ENCODE measurements at regions not wholly inside any gene's neighbourhood (a gene's known extent, or its start where the extent isn't known, plus 50 kb on each side); places are given as distances from the start of the nearest gene placed in this dataset.

- no peak overlapping the region for H3K27ac ChIP-seq
- no peak overlapping the region for H3K4me3 ChIP-seq
- no peaks in the 10 kb centered on the region for H3K27me3 ChIP-seq
- no peak overlapping the region for H3K9ac ChIP-seq
- H3K4me1 ChIP-seq: no peaks in the 10 kb centered on the region
- no peaks in the 10 kb centered on the region for H3K36me3 ChIP-seq
- no peak for TF ChIP-seq Cebpa-rat (IDR thresholded peaks at IDR 0.05)
- H3K9me3 ChIP-seq: no peaks in the 10 kb centered on the region
- H4K20me1 ChIP-seq: no peaks in the 10 kb centered on the region
- H3K4me2 ChIP-seq: no peak overlapping the region
These were observed 384.0 kb downstream of the TMA16 start for GRCh38 chr4:163878336-163879121.

GRCh38 chr4:163892417-163892816 is 397.9 kb downstream of the TMA16 start:
- no peaks in the 10 kb centered on the region for H3K4me1 ChIP-seq
- H3K27ac ChIP-seq: no peak overlapping the region
- H3K4me3 ChIP-seq: no peak overlapping the region
- no peaks in the 10 kb centered on the region for H3K9me3 ChIP-seq
- H4K20me1 ChIP-seq: no peaks in the 10 kb centered on the region
- TF ChIP-seq Cebpa-rat (IDR thresholded peaks at IDR 0.05): no peak
- H3K27me3 ChIP-seq: no peaks in the 10 kb centered on the region
- no peaks in the 10 kb centered on the region for H3K36me3 ChIP-seq
- H3K9ac ChIP-seq: no peak overlapping the region
- no peak overlapping the region for H3K4me2 ChIP-seq

GRCh38 chr4:163895378-163896005 is 401.0 kb downstream of the TMA16 start:
- Histone ChIP-seq H3K9me3 (no peaks in the 10 kb centered on the region), H3K36me3 (no peaks in the 10 kb centered on the region), H3K4me3 (no peak overlapping the region), H3K4me2 (no peak overlapping the region), H3K4me1 (no peaks in the 10 kb centered on the region), H3K9ac (no peak overlapping the region), H4K20me1 (no peaks in the 10 kb centered on the region), H3K27me3 (no peaks in the 10 kb centered on the region), H3K27ac (no peak overlapping the region)
- no peak for TF ChIP-seq Cebpa-rat (IDR thresholded peaks at IDR 0.05)

- no peaks in the 10 kb centered on the region for H3K9me3 ChIP-seq
- no peaks in the 10 kb centered on the region for H3K36me3 ChIP-seq
- no peak overlapping the region for H3K9ac ChIP-seq
- no peaks in the 10 kb centered on the region for H3K4me1 ChIP-seq
- no peak overlapping the region for H3K4me2 ChIP-seq
- no peaks in the 10 kb centered on the region for H4K20me1 ChIP-seq
- H3K27ac ChIP-seq: no peak overlapping the region
- no peak overlapping the region for H3K4me3 ChIP-seq
- H3K27me3 ChIP-seq: no peaks in the 10 kb centered on the region
- no peak for TF ChIP-seq Cebpa-rat (IDR thresholded peaks at IDR 0.05)
These were observed 406.8 kb downstream of the TMA16 start for GRCh38 chr4:163901319-163901718.

- no peak overlapping the region for H3K27ac ChIP-seq
These were observed 407.9 kb downstream of the TMA16 start for GRCh38 chr4:163902417-163902816.

GRCh38 chr4:163911891-163912290 is 417.4 kb downstream of the TMA16 start:
- no peaks in the 10 kb centered on the region for H3K4me1 ChIP-seq
- TF ChIP-seq Cebpa-rat (IDR thresholded peaks at IDR 0.05): no peak
- H3K9me3 ChIP-seq: no peaks in the 10 kb centered on the region
- H4K20me1 ChIP-seq: no peaks in the 10 kb centered on the region
- H3K27ac ChIP-seq: no peak overlapping the region
- no peaks in the 10 kb centered on the region for H3K27me3 ChIP-seq
- no peak overlapping the region for H3K9ac ChIP-seq
- no peaks in the 10 kb centered on the region for H3K36me3 ChIP-seq
- no peak overlapping the region for H3K4me3 ChIP-seq
- H3K4me2 ChIP-seq: no peak overlapping the region

More at GRCh38 chr4:163902417-163902816, 407.9 kb downstream of the TMA16 start:
- no peak overlapping the region for H3K4me2 ChIP-seq
- no peaks in the 10 kb centered on the region for H3K36me3 ChIP-seq
- H3K9me3 ChIP-seq: no peaks in the 10 kb centered on the region
- TF ChIP-seq Cebpa-rat (IDR thresholded peaks at IDR 0.05): no peak
- H3K27me3 ChIP-seq: no peaks in the 10 kb centered on the region
- H3K4me1 ChIP-seq: no peaks in the 10 kb centered on the region
- no peak overlapping the region for H3K4me3 ChIP-seq
- no peak overlapping the region for H3K9ac ChIP-seq
- H4K20me1 ChIP-seq: no peaks in the 10 kb centered on the region

GRCh38 chr4:163913571-163913970 is 419.1 kb downstream of the TMA16 start:
- H3K27ac ChIP-seq: no peak overlapping the region
- no peak overlapping the region for H3K9ac ChIP-seq
- H3K27me3 ChIP-seq: no peaks in the 10 kb centered on the region
- H3K4me1 ChIP-seq: no peaks in the 10 kb centered on the region
- H3K36me3 ChIP-seq: no peaks in the 10 kb centered on the region
- H4K20me1 ChIP-seq: no peaks in the 10 kb centered on the region
- no peak for TF ChIP-seq Cebpa-rat (IDR thresholded peaks at IDR 0.05)
- no peak overlapping the region for H3K4me2 ChIP-seq
- no peak overlapping the region for H3K4me3 ChIP-seq
- no peaks in the 10 kb centered on the region for H3K9me3 ChIP-seq

GRCh38 chr4:163915896-163916295 is 421.4 kb downstream of the TMA16 start:
- Histone ChIP-seq H3K4me2 (no peak overlapping the region), H3K9ac (no peak overlapping the region), H3K36me3 (no peaks in the 10 kb centered on the region), H3K4me3 (no peak overlapping the region), H3K9me3 (no peaks in the 10 kb centered on the region), H3K4me1 (no peaks in the 10 kb centered on the region), H3K27me3 (no peaks in the 10 kb centered on the region), H3K27ac (no peak overlapping the region), H4K20me1 (no peaks in the 10 kb centered on the region)
- TF ChIP-seq Cebpa-rat (IDR thresholded peaks at IDR 0.05): no peak

- no peak overlapping the region for H3K9ac ChIP-seq
- H3K9me3 ChIP-seq: no peaks in the 10 kb centered on the region
- H3K4me3 ChIP-seq: no peak overlapping the region
- no peaks in the 10 kb centered on the region for H4K20me1 ChIP-seq
- no peak overlapping the region for H3K4me2 ChIP-seq
- no peaks in the 10 kb centered on the region for H3K27me3 ChIP-seq
- H3K4me1 ChIP-seq: no peaks in the 10 kb centered on the region
- TF ChIP-seq Cebpa-rat (IDR thresholded peaks at IDR 0.05): no peak
- no peak overlapping the region for H3K27ac ChIP-seq
- H3K36me3 ChIP-seq: no peaks in the 10 kb centered on the region
These were observed 425.9 kb downstream of the TMA16 start for GRCh38 chr4:163920426-163920825.

GRCh38 chr4:163922302-163922701 is 427.8 kb downstream of the TMA16 start:
- no peaks in the 10 kb centered on the region for H3K4me1 ChIP-seq
- no peak for TF ChIP-seq Cebpa-rat (IDR thresholded peaks at IDR 0.05)
- H4K20me1 ChIP-seq: no peaks in the 10 kb centered on the region
- no peak overlapping the region for H3K9ac ChIP-seq
- no peak overlapping the region for H3K4me2 ChIP-seq
- no peak overlapping the region for H3K4me3 ChIP-seq
- no peaks in the 10 kb centered on the region for H3K36me3 ChIP-seq
- H3K27ac ChIP-seq: no peak overlapping the region
- H3K27me3 ChIP-seq: no peaks in the 10 kb centered on the region
- no peaks in the 10 kb centered on the region for H3K9me3 ChIP-seq

Measured in BLaER1 (cell line).